HG02870 (cell line): ENCODE measurements at regions not wholly inside any gene's neighbourhood (a gene's known extent, or its start where the extent isn't known, plus 50 kb on each side); places are given as distances from the start of the nearest gene placed in this dataset.

Experiments
- ATAC-seq: cut with Tn5 transposase; IDR thresholded peaks from one replicate; pipeline ENCODE4 v1.9.1; 2021; ENCODE audit warnings: mild to moderate bottlenecking, moderate library complexity; ENCODE audit not compliant: unreplicated experiment

DNA sequence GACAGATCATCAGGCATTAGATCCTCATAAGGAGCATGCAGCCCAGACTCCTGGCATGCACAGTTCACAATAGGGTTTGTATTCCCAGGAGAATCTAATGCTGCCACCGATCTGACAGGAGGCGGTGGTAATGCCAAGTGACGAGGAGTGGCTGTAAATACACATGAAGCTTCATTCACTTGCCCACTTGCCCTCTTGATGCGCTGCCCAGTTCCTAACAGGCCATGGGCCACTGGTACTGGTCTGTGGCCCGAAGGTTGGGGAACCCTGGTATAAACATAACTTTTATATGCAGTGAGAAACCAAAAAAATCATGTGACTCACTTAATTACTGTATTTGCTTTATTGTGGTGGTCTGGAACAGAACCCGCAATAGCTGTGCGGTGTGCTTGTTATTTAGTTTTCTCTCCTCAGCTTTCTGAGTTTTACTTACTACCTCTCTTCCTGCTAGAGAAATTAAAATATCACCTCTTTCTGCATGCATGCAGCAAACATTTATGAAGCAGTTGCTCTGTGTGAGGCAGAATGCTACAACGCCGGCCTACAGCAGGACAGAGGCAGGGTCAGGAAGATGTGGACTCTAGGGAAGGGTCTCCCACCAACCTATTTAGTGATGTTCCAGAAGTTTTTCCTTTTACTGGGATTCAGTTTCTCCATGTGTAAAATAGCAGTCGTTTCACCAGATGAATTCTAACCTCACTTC lies 151.3 kb downstream of the MAF start:
- ATAC-seq: no peak

DNA sequence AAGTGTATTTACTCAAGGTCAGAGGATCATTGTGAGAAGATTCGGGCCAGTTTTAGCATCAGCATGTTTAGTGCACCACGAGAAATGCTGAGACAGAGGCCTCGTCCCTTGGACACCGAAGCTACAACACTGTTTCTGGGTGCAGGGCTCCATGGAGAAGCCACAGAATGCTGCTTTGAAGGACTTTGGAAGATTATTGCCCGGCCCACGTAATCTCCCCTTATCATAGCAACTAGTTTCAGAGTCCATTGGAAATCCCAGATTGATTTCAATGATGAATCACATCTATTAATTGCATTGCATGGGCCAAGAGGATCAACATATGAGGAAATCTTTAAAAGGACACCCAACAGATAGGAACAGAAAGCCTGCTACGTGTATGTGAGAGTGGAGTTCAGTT lies 156.0 kb downstream of the MAF start:
- no peak for ATAC-seq

DNA sequence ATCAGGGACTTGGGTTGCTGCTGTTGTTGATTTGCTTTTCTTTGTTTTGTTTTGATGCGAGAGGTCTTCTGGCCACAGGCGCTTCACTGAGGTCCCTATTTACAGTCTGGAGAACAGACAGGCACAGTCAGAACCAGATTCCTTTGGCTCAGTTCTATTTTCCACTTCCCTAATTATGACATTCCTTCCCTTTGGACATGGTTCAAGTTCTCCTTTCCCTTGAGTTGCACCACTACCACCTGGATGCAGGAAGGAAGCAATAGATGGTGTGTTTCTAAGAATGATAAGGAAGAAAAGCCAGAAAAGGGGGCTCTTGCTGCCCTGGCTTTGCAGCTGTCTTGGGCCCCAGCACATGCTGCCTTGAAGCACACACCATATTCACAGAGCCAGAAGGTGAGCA lies 160.6 kb downstream of the MAF start:
- no peak for ATAC-seq

DNA sequence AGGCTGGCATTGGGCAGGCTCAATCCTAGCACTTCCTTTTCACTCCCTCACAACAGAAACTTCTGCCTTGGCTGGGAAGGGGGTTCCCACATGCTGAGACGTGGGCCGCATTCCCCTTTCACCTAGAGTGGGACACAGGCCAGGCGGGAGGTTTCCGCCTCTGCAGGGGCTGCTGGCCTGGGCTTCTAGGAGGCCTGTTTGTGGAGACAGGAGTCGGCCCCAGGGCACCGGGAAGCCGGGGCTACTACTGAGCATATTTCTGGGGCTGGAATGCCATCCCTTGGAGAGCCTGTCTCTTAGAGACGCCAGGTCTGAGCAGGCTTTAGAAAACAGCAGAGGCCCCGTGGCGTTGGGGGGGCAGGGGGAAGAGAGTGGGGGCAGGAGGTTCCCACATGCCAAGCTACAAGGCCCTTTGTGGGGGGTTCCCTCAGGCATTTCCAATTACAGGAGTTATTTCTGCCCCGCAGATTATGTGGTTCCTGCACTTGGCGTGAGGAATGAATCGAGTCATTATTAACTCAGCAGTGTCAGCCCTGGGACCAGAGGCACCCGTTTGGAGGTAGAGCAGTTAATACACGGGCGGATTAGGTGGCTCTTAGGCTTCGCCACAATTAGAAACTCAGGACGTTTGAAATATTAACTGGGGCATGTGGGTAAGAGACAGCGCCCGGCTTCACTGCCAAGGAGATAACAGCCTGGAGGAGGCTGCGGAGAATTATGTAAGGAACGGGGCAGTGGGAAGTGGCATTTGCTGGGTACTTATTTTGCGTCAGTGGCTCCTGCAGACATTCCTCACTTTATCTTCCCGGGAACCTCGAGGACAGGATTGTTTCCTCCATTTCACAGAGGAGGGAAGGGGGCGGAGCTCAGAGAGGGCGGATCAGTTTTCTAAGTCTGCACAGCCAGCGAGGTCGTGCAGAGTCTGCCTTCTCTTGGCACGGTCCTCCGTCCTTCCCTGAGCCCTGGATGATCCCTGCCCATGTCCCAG lies 162.5 kb downstream of the MAF start:
- ATAC-seq: no peak

- ATAC-seq: no peak
These were observed 163.7 kb downstream of the MAF start for GRCh38 chr16:79436885-79437284.

DNA sequence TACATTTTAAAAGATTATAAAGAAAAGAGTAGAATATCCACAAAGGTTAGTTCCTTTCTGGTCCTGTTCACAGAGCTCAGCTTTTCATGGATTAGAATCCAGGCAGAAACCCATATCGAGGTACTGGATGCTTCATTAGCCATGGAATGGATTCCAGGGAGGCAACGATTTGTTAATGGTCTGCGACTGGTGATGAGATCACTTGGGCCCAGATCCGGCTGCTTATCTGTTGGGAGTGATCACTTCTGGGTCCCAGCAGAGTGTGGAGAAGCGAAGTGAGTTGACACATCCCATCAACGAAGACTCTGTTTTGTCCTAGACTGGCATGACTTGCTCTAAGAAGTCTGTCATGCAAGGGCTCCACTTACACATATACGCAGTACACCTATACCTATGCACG lies 165.8 kb downstream of the MAF start:
- ATAC-seq: no peak

DNA sequence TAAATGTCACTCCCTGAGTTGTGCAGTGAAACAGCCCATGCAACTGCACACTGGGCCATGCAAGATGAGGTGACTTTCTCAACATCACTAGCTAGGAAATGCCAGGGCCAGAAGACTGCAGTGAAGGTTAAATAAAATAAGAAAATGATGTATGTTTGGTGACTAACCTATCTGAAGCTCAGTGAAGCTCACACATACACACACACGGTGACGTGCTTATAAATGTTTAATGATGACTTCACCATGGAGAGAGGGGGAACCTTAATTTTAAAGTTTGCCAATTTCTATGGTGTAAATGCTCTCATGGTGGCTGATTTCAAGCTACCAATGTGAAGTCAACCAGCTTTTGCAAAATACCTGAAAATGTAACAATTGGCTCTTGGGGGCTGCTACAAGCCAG lies 166.4 kb downstream of the MAF start:
- no peak for ATAC-seq

- no peak for ATAC-seq
These were observed 168.6 kb downstream of the MAF start for GRCh38 chr16:79431923-79432322.

DNA sequence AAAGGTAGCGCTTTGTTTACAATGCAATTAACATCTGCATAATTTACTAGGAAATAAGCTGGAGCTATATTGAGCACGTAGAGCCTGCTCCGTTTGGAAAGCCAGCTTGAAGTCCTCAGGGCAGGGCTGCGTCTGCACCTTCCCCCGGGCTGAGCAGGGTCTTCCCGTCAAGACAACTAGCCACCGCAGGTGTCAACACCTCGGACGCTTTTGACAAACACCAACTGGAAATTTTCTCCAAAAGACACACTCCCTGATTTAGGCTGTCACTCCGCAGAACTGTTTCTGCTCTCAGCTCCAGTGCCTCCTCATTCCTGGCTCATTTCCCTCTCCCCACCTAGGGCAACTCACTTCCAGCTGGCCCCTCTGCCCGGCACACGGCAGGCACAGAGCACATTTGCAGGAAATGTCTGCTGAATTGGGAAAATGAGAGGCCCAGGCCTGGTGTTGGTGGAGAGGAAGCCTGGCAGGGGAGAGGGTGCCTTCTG lies 170.3 kb downstream of the MAF start:
- ATAC-seq: no peak

DNA sequence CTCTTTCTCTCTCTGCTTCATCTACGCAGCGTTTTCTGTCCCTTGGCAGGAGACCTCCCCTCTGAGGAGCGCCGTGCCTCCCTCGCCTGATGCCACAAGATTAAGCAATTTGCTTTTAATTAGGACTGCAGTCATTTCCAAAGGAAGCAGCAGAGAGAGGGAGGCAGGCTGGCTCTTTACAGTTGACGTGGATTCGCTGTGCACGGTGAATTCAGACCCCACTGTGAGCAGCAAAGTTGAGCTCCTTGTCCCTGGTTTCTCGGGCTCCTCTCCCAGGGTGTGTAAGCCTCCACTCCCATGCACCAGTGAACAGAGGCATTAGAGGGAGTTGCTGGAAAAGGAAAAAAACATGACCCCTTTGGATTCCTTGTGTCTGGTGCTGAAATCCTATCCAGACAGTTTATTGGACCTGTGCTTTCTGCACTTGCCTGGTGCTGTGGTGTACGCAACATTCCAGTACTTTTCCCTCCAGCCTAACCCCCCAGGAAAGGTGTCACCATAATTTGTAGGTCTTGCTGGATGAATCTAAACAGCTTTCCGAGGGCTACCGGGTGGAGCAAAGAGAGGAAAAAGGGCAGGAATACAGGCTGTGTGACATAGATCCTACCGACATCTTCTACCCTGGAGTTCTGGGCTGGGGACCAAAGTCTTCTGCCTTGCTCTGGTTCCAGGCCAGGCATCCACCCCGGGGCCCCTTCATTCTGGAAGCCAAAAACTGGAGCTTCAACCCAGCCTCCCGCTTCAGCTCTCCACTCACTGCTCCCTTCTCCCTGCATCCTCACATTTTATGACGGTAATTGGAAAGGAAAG lies 171.0 kb downstream of the MAF start:
- ATAC-seq: no peak

DNA sequence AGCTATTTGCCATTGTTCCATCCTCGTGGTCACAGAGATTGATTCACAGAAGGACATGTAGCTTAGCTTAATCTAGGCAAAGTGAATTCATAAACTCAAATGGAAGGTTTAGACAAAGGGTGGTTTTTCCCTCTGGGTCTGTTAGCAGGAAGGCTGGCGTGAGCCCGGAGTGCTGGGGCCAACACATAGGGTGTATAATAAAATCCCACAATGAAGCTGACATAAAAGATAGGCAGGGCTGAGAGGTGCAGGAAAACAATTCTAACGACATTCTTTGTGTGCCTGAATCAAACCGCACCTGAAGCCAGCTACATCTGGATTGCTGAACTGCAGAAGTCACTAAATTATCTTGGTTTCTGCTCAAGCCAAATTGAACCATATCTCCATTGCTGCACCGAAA lies 173.9 kb downstream of the MAF start:
- no peak for ATAC-seq

- ATAC-seq: no peak
These were observed 178.5 kb downstream of the MAF start for GRCh38 chr16:79422064-79422463.

- ATAC-seq: no peak
These were observed 179.4 kb downstream of the MAF start for GRCh38 chr16:79421126-79421525.

DNA sequence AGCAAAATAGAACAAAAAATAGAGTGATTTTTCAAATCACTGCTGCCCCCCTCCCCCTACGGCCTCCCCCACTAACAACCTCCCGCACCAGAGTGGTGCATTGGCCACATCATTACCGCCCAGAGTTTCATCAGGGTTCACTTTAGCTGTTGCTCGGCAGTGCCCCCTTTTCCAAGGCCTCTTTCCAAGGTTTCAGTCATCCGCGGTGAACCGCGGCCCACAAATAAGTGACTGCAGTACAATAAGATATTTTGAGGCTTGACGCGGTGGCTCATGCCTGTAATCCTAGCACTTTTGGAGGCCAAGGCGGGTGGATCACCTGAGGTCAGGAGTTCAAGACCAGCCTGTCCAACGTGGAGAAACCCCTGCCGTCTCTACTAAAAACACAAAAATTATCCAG lies 180.0 kb downstream of the MAF start:
- ATAC-seq: no peak

GRCh38 chr16:79419148-79419547 lies 181.4 kb downstream of the MAF start:
- ATAC-seq: no peak

- no peak for ATAC-seq
These were observed 182.9 kb downstream of the MAF start for GRCh38 chr16:79417601-79418008.

- no peak for ATAC-seq
These were observed 184.4 kb downstream of the MAF start for GRCh38 chr16:79415983-79416640.

DNA sequence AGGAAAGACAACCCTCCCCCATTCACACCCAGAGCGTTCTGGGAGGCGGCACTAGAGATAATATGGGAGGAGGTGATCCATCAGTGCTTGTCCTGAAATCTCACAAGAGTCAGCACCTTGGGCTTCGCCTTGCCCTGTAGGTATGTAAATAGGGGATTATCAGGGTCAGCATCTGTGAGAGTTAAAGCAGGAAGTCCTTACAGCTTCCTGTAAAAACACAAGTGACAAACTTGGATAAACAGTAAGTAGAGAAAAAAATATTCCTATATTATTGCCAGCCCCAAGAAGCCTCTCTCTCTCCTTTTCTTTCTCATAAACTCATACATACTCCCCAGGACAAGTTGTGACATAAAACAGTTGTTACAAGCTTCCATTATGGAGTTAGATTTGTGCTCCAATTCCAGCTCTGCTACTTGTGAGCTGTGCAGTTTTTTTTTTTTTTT lies 187.7 kb downstream of the MAF start:
- ATAC-seq: no peak

GRCh38 chr16:79411805-79412204 lies 188.7 kb downstream of the MAF start:
- ATAC-seq: no peak

DNA sequence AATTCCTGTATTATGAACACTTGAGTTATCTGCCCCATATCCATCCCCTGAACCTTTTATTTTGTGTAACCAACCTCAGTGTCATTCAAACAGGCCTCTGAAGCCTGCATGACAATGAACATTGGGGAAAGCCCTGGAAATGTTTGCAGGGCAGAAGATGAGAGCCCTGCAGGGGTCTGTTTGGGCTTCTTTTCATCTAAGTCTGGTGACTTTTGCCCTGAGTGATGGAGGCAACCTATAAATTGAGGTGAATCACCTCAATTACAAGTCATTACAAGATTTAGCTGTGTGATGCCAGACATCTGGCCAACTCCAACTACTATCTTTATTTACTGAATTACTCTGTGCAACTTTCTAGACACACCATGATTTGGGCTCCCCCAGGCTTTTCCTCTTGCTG lies 189.2 kb downstream of the MAF start:
- ATAC-seq: no peak

DNA sequence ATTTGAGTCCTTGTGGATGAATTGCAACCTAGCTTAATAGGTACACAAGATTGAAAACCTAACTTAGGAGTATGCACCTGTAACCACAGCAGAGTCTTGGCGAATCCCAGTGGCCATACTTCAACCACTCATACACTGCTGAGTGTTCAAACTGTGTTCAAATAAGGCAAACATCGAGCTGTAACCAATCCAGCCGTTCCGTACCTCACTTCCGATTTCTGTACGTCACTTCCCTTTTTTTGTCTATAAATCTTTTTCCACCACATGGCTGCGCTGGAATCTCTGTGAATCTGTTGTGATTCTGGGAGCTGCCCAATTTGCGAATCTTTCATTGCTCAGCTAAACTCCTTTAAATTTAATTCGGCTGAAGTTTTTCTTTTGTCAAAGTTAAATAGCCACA lies 190.6 kb downstream of the MAF start:
- ATAC-seq: no peak
